OCI-LY1 (cell line): ENCODE measurements at regions not wholly inside any gene's neighbourhood (a gene's known extent, or its start where the extent isn't known, plus 50 kb on each side); places are given as distances from the start of the nearest gene placed in this dataset.

ENCODE experiments used
- H2AFZ ChIP-seq: fragments of 200-600 bp; sonication (generic), shearing (Covaris generic); 2 replicates; pipeline ENCODE4 v1.6.0; 2014; ENCODE audit warnings: antibody characterized with exemption, mild to moderate bottlenecking, low read length
- H3F3A ChIP-seq: fragments of 200-600 bp; sonication (generic), shearing (Covaris generic); 2 replicates; pipeline ENCODE4 v1.6.0; 2014; ENCODE audit warnings: mild to moderate bottlenecking, antibody characterized with exemption, low read length, moderate library complexity; ENCODE audit not compliant: insufficient read depth
- H3K27ac ChIP-seq: fragments of 200-600 bp; sonication (generic); 2 replicates; pipeline ENCODE4 v1.5.1; 2014; ENCODE audit warnings: low read length, mixed run types, mild to moderate bottlenecking, low read depth; ENCODE audit not compliant: poor library complexity, severe bottlenecking
- H3K27me3 ChIP-seq: fragments of 200-600 bp; sonication (generic); 2 replicates; pipeline ENCODE4 v1.6.0; 2014; ENCODE audit warnings: antibody characterized with exemption, mild to moderate bottlenecking, low read length, moderate library complexity; ENCODE audit not compliant: insufficient read depth
- H3K36me3 ChIP-seq: fragments of 200-600 bp; sonication (generic); 2 replicates; pipeline ENCODE4 v1.6.1; 2014; ENCODE audit warnings: mild to moderate bottlenecking, antibody characterized with exemption, low read length, moderate library complexity, mixed read lengths; ENCODE audit not compliant: insufficient read depth
- H3K4me1 ChIP-seq: fragments of 200-600 bp; sonication (generic); 2 replicates; pipeline ENCODE4 v1.5.1; 2014; ENCODE audit warnings: mild to moderate bottlenecking, low read length, moderate library complexity; ENCODE audit not compliant: insufficient read depth, severe bottlenecking
- H3K4me2 ChIP-seq: fragments of 200-600 bp; sonication (generic), shearing (Covaris generic); 2 replicates; pipeline ENCODE4 v1.6.1; 2014; ENCODE audit warnings: low read length
- H3K4me3 ChIP-seq: fragments of 200-600 bp; sonication (generic); 2 replicates; pipeline ENCODE4 v1.5.1; 2014; ENCODE audit warnings: low read length, low read depth, mild to moderate bottlenecking, mixed read lengths; ENCODE audit not compliant: poor library complexity, severe bottlenecking
- H3K79me2 ChIP-seq: fragments of 200-600 bp; shearing (Covaris generic); 2 replicates; pipeline ENCODE4 v1.6.1; 2016; ENCODE audit warnings: mixed run types, low read length, mixed read lengths; ENCODE audit not compliant: insufficient read depth
- H3K9ac ChIP-seq: fragments of 200-600 bp; sonication (generic), shearing (Covaris generic); 2 replicates; pipeline ENCODE4 v1.6.1; 2014; ENCODE audit warnings: mild to moderate bottlenecking, low read length, mixed read lengths
- H3K9me2 ChIP-seq: fragments of 200-600 bp; sonication (generic), shearing (Covaris generic); 2 replicates; pipeline ENCODE4 v1.6.1; 2014; ENCODE audit warnings: low read depth, mild to moderate bottlenecking, low read length, mixed read lengths
- H3K9me3 ChIP-seq: fragments of 200-600 bp; shearing (Covaris generic); 2 replicates; pipeline ENCODE4 v1.6.1; 2014; ENCODE audit warnings: low read length, mixed read lengths
- H4K20me1 ChIP-seq: fragments of 200-600 bp; sonication (generic), shearing (Covaris generic); 2 replicates; pipeline ENCODE4 v1.6.0; 2016; ENCODE audit warnings: mild to moderate bottlenecking, low read length; ENCODE audit not compliant: insufficient read depth
- EZH2 ChIP-seq: fragments of 200-600 bp; sonication (generic), shearing (Covaris generic); IDR thresholded peaks from 2 replicates; pipeline ENCODE4 v1.8.0; 2017; ENCODE audit warnings: borderline replicate concordance, mixed run types, mild to moderate bottlenecking, antibody characterized with exemption, low read length, moderate library complexity, mixed read lengths
- TF ChIP-seq, protein P1 (sequence below): fragments of 200-600 bp; sonication (generic), shearing (Covaris generic); IDR thresholded peaks from 2 replicates; pipeline ENCODE4 v1.5.1; 2017; ENCODE audit warnings: mild to moderate bottlenecking, antibody characterized with exemption, low read length, moderate library complexity, mixed read lengths

DNA sequence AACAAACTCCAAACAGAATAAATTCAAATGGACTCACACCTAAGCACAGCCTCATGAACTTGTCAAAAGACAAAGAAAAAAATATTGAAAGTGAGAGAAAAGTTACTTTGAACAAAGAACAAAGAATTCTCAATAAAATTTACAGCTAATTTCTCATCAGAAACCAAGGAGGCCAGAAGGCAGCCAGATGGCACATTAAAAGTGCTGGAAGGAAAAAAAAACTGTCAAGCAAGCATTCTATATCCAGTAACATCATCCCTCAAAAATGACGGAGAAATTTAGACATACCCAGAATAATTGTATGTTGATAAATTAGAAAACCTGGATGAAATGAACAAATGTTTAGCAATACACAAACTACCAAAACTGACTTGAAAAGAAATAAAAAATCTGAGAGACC lies 129.8 kb upstream of the UQCRFS1 start:
- H3K27me3 ChIP-seq: no peaks in the 10 kb centered on the region
- H3K4me2 ChIP-seq: no peak overlapping the region
- no peaks in the 10 kb centered on the region for H3K36me3 ChIP-seq

DNA sequence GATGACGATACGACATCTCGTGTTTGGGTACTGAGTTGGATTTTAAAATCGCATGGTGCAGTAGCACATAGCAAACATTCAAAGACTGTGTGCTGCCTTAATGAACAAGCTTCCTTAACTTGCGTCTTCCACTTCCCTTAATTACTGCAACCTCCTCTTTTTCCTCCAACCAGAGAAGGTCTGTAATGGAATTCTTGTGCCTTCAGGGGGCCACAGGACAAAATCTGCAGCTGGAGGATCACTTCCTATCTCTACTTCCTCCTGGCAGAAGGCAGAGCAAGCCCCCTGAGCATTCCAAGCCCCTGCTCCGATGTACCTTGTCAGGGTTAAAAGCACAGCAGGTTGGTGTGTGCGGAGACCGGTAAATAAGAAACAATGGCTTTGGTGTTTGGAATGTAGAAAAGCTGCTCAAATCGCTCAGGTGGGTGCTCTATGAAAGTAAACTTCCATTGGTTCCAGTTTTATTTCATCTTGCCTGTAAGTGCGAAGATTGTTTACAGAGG lies 151.3 kb upstream of the UQCRFS1 start:
- no peaks in the 10 kb centered on the region for H3F3A ChIP-seq
- no peak overlapping the region for H3K9ac ChIP-seq
- TF ChIP-seq EZH2: no peak
- TF ChIP-seq, protein P1, sequence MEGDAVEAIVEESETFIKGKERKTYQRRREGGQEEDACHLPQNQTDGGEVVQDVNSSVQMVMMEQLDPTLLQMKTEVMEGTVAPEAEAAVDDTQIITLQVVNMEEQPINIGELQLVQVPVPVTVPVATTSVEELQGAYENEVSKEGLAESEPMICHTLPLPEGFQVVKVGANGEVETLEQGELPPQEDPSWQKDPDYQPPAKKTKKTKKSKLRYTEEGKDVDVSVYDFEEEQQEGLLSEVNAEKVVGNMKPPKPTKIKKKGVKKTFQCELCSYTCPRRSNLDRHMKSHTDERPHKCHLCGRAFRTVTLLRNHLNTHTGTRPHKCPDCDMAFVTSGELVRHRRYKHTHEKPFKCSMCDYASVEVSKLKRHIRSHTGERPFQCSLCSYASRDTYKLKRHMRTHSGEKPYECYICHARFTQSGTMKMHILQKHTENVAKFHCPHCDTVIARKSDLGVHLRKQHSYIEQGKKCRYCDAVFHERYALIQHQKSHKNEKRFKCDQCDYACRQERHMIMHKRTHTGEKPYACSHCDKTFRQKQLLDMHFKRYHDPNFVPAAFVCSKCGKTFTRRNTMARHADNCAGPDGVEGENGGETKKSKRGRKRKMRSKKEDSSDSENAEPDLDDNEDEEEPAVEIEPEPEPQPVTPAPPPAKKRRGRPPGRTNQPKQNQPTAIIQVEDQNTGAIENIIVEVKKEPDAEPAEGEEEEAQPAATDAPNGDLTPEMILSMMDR: no peak

More for the DNA sequence above, 129.8 kb upstream of the UQCRFS1 start:
- H3F3A ChIP-seq: no peaks in the 10 kb centered on the region
- no peak overlapping the region for H2AFZ ChIP-seq
- H3K9me2 ChIP-seq: peaks cover 6% of the 10 kb centered on the region
- no peaks in the 10 kb centered on the region for H3K4me1 ChIP-seq
- no peak overlapping the region for H3K9ac ChIP-seq
- H3K4me3 ChIP-seq: no peak overlapping the region
- H4K20me1 ChIP-seq: no peaks in the 10 kb centered on the region
- H3K79me2 ChIP-seq: no peaks in the 10 kb centered on the region
- no peak overlapping the region for H3K27ac ChIP-seq
- peaks cover 8% of the 10 kb centered on the region for H3K9me3 ChIP-seq
- no peak for TF ChIP-seq EZH2

DNA sequence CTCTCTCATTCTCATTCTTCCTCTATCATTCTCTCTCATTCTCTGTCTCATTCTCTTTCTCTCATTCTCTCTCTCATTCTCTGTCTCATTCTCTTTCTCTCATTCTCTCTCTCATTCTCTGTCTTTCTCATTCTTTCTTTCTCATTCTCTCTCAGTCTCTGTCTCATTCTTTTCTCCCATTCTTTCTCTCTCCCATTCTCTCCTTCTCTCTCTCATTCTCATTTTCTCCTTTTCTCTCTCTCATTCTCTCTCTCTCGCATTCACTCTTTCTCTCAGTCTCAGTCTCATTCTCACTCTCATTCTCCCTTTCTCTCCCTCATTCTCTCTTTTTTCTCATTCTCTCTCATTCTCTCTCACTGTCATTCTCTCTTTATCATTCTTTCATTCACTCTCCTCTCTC lies 152.0 kb upstream of the UQCRFS1 start:
- H3K4me2 ChIP-seq: no peak overlapping the region
- H3K9me3 ChIP-seq: no peaks in the 10 kb centered on the region; the same call in 1 of the 2 replicates
- no peaks in the 10 kb centered on the region for H3K79me2 ChIP-seq
- H3K9ac ChIP-seq: no peak overlapping the region
- no peak overlapping the region for H3K27ac ChIP-seq
- H3F3A ChIP-seq: no peaks in the 10 kb centered on the region
- no peaks in the 10 kb centered on the region for H3K9me2 ChIP-seq
- no peaks in the 10 kb centered on the region for H3K36me3 ChIP-seq
- H4K20me1 ChIP-seq: no peaks in the 10 kb centered on the region
- no peaks in the 10 kb centered on the region for H3K4me1 ChIP-seq
- no peak for TF ChIP-seq EZH2
- TF ChIP-seq, protein P1: no peak
- no peak overlapping the region for H3K4me3 ChIP-seq
- no peak overlapping the region for H2AFZ ChIP-seq
- H3K27me3 ChIP-seq: no peaks in the 10 kb centered on the region

More for the DNA sequence above, 151.3 kb upstream of the UQCRFS1 start:
- Histone ChIP-seq H3K79me2 (no peaks in the 10 kb centered on the region), H4K20me1 (no peaks in the 10 kb centered on the region), H3K9me2 (no peaks in the 10 kb centered on the region), H3K4me1 (no peaks in the 10 kb centered on the region), H2AFZ (no peak overlapping the region), H3K27me3 (no peaks in the 10 kb centered on the region), H3K36me3 (no peaks in the 10 kb centered on the region), H3K9me3 (no peaks in the 10 kb centered on the region; the same call in 1 of the 2 replicates), H3K4me3 (no peak overlapping the region), H3K27ac (no peak overlapping the region), H3K4me2 (no peak overlapping the region)

DNA sequence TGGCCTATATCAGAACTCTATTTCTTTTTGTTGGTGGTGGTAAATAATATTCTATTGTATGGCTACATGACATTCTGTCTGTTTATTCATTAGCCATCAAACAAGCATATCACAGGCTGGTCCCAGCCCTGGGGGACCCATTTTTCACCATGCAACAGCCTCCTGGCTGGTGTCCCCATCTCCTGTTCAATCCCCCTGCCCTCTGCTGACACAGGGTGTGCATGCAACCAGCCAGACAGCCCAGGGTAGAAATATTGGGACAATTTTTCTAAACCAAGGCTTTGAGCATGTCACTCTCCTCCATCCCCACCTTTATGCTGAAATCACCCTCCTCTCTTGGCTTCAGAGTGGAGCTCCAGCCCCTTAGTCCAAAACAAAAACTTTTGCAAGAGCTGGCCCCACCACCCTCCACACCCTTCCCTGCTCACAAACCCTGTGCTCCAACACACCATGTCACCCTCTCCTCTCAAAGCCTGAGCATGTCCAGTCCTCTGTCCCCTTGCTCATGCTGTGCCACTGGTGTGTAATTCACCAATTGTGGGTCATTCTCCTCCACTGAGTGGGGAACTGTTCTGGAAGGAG lies 153.0 kb upstream of the UQCRFS1 start:
- Histone ChIP-seq H3K27me3 (no peaks in the 10 kb centered on the region), H3K4me2 (no peak overlapping the region)

More for the DNA sequence above, 153.0 kb upstream of the UQCRFS1 start:
- H3F3A ChIP-seq: no peaks in the 10 kb centered on the region
- TF ChIP-seq EZH2: no peak
- TF ChIP-seq, protein P1: no peak
- no peaks in the 10 kb centered on the region for H3K36me3 ChIP-seq
- H4K20me1 ChIP-seq: no peaks in the 10 kb centered on the region
- no peaks in the 10 kb centered on the region for H3K79me2 ChIP-seq
- H3K9me3 ChIP-seq: no peaks in the 10 kb centered on the region; the same call in 1 of the 2 replicates
- H3K4me1 ChIP-seq: no peaks in the 10 kb centered on the region
- no peak overlapping the region for H3K9ac ChIP-seq
- no peak overlapping the region for H2AFZ ChIP-seq
- H3K4me3 ChIP-seq: no peak overlapping the region
- no peak overlapping the region for H3K27ac ChIP-seq
- H3K9me2 ChIP-seq: no peaks in the 10 kb centered on the region
